Astrocyte (in vitro differentiated cells and primary cell): ENCODE measurements at regions not wholly inside any gene's neighbourhood (a gene's known extent, or its start where the extent isn't known, plus 50 kb on each side); places are given as distances from the start of the nearest gene placed in this dataset.
"Not testable (repeated sequence)": the region's sequence is repeated elsewhere in the genome, so short reads cannot be mapped to it uniquely, and the experiment has no call there.

Experiments used
- DNase-seq: peaks from one replicate; pipeline ENCODE4 v3.0.0-alpha.2; 2010; ENCODE audit warnings: low read depth
- FAIRE-seq: peaks from 2 replicates; lab custom pipeline; 2011; peaks lifted over from hg19 to GRCh38; lab: Jason Lieb, UNC
- H2AFZ ChIP-seq: 2 replicates; pipeline ENCODE4 v1.6.0; 2012; ENCODE audit warnings: low read depth, low read length, inconsistent platforms
- H3K27ac ChIP-seq: 2 replicates; pipeline ENCODE4 v1.5.1; 2011; ENCODE audit warnings: low read depth, low read length, inconsistent platforms
- H3K27me3 ChIP-seq: 2 replicates; pipeline ENCODE4 v1.6.0; 2011; ENCODE audit warnings: low read length, inconsistent platforms; ENCODE audit not compliant: insufficient read depth
- H3K36me3 ChIP-seq: 2 replicates; pipeline ENCODE4 v1.5.1; 2011; ENCODE audit warnings: low read length, inconsistent platforms; ENCODE audit not compliant: insufficient read depth
- H3K4me1 ChIP-seq: 2 replicates; pipeline ENCODE4 v1.5.1; 2011; ENCODE audit warnings: low read length, inconsistent platforms; ENCODE audit not compliant: insufficient read depth
- H3K4me2 ChIP-seq: 2 replicates; pipeline ENCODE4 v1.6.0; 2012; ENCODE audit warnings: low read length, inconsistent platforms
- H3K4me3 ChIP-seq: 2 replicates; pipeline ENCODE4 v1.5.1; 2011; ENCODE audit warnings: low read depth, mild to moderate bottlenecking, low read length, inconsistent platforms; ENCODE audit not compliant: insufficient read depth
- H3K79me2 ChIP-seq: 2 replicates; pipeline ENCODE4 v1.6.0; 2012; ENCODE audit warnings: mild to moderate bottlenecking, low read length, inconsistent platforms; ENCODE audit not compliant: insufficient read depth
- H3K9ac ChIP-seq: 2 replicates; pipeline ENCODE4 v1.6.0; 2012; ENCODE audit warnings: mild to moderate bottlenecking, low read length, inconsistent platforms
- H3K9me3 ChIP-seq: 2 replicates; pipeline ENCODE4 v1.5.1; 2012; ENCODE audit warnings: low read depth, mild to moderate bottlenecking, low read length, inconsistent platforms; ENCODE audit not compliant: insufficient read depth
- H4K20me1 ChIP-seq: 2 replicates; pipeline ENCODE4 v1.6.0; 2012; ENCODE audit warnings: low read length, inconsistent platforms; ENCODE audit not compliant: insufficient read depth
- H3K27ac Mint-ChIP-seq: one replicate; pipeline ENCODE4 v1.8.0; 2021; ENCODE audit warnings: mild to moderate bottlenecking, mixed read lengths; ENCODE audit not compliant: unreplicated experiment
- H3K27me3 Mint-ChIP-seq: one replicate; pipeline ENCODE4 v1.8.0; 2021; ENCODE audit warnings: low read depth, mixed read lengths; ENCODE audit not compliant: unreplicated experiment
- H3K36me3 Mint-ChIP-seq: one replicate; pipeline ENCODE4 v1.8.0; 2021; ENCODE audit warnings: low read depth, mixed read lengths; ENCODE audit not compliant: unreplicated experiment
- H3K4me1 Mint-ChIP-seq: one replicate; pipeline ENCODE4 v1.8.0; 2021; ENCODE audit warnings: low read depth, mixed read lengths; ENCODE audit not compliant: unreplicated experiment
- H3K4me3 Mint-ChIP-seq: one replicate; pipeline ENCODE4 v1.8.0; 2021; ENCODE audit warnings: mild to moderate bottlenecking, moderate library complexity, mixed read lengths; ENCODE audit not compliant: unreplicated experiment
- H3K9me3 Mint-ChIP-seq: one replicate; pipeline ENCODE4 v1.8.0; 2021; ENCODE audit warnings: mild to moderate bottlenecking, mixed read lengths; ENCODE audit not compliant: unreplicated experiment

DNA sequence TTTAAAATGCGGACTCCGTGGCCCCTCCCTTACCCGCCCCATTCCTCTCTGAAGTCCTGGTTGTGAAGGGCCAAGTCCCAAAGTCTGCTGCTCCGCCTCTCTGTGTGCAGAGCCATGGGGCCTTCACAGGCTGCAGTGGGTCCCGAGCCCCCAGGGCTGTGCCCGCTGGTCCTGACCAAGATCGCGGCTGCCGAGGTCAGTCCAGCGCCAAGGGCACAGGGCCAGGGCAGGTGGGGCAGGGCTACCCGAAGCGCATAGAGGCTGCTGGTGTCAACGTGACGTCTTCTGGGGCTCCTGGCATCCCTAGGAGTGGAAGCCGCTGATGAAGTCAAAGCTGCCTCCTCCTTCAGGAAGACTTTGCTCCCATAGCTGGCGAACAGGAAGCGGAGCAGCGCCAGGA lies 858.8 kb downstream of the TUBA3C start:
- H3K4me2 ChIP-seq, H3K9me3 ChIP-seq, FAIRE-seq, H3K27ac Mint-ChIP-seq, H4K20me1 ChIP-seq, H3K79me2 ChIP-seq, DNase-seq, H3K4me3 ChIP-seq, H3K4me1 Mint-ChIP-seq, H3K27ac ChIP-seq, H3K9ac ChIP-seq, H3K27me3 ChIP-seq, H3K9me3 Mint-ChIP-seq, H3K4me1 ChIP-seq, H3K27me3 Mint-ChIP-seq, H3K36me3 Mint-ChIP-seq, H3K4me3 Mint-ChIP-seq, H2AFZ ChIP-seq, H3K36me3 ChIP-seq: not testable (repeated sequence)

DNA sequence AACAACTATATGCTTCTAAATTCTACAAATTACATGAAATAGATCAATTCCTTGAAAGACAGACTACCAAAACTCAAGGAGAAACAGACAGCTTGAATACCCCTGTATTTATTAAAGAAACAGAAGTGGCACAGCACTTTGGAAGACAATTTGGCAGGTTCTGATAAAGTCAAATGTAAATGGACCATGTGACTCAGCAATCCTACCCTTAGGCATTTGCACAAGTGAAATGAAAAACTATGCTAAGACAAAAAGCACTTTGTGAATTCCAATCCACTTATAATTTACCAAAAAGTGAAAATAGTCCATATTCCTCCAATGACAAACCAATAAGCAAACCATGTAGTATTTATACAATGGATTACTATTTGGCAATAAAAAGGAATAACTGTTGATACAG lies 862.0 kb downstream of the TUBA3C start:
- not testable (repeated sequence) for H3K27ac ChIP-seq, FAIRE-seq, H3K4me2 ChIP-seq, H3K9ac ChIP-seq, H3K4me3 ChIP-seq, H3K79me2 ChIP-seq, H3K36me3 ChIP-seq, H3K4me3 Mint-ChIP-seq, H3K9me3 ChIP-seq, H3K27me3 Mint-ChIP-seq, H3K27me3 ChIP-seq, H3K4me1 Mint-ChIP-seq, H3K27ac Mint-ChIP-seq, H4K20me1 ChIP-seq, H3K4me1 ChIP-seq, H3K9me3 Mint-ChIP-seq, H2AFZ ChIP-seq, DNase-seq, H3K36me3 Mint-ChIP-seq

GRCh38 chr13:18303240-18303813 lies 878.3 kb downstream of the TUBA3C start:
- not testable (repeated sequence) for H3K4me3 ChIP-seq, FAIRE-seq, H3K27ac ChIP-seq, H3K36me3 ChIP-seq, H3K9ac ChIP-seq, DNase-seq, H3K36me3 Mint-ChIP-seq, H2AFZ ChIP-seq, H3K4me2 ChIP-seq, H3K79me2 ChIP-seq, H3K4me1 Mint-ChIP-seq, H3K27ac Mint-ChIP-seq, H4K20me1 ChIP-seq, H3K9me3 Mint-ChIP-seq, H3K27me3 Mint-ChIP-seq, H3K4me1 ChIP-seq, H3K27me3 ChIP-seq, H3K4me3 Mint-ChIP-seq, H3K9me3 ChIP-seq

GRCh38 chr13:18300968-18301367 lies 880.7 kb downstream of the TUBA3C start:
- peaks cover 12% of the 10 kb centered on the region for H3K9me3 Mint-ChIP-seq
- H3K36me3 Mint-ChIP-seq, FAIRE-seq, H3K9ac ChIP-seq, H3K4me2 ChIP-seq, H3K27ac Mint-ChIP-seq, H3K4me1 ChIP-seq, H3K36me3 ChIP-seq, H3K27me3 ChIP-seq, H3K9me3 ChIP-seq, H3K4me1 Mint-ChIP-seq, H2AFZ ChIP-seq, H3K79me2 ChIP-seq, H3K27me3 Mint-ChIP-seq, H3K4me3 Mint-ChIP-seq, H3K27ac ChIP-seq, H3K4me3 ChIP-seq, H4K20me1 ChIP-seq, DNase-seq: not testable (repeated sequence)

DNA sequence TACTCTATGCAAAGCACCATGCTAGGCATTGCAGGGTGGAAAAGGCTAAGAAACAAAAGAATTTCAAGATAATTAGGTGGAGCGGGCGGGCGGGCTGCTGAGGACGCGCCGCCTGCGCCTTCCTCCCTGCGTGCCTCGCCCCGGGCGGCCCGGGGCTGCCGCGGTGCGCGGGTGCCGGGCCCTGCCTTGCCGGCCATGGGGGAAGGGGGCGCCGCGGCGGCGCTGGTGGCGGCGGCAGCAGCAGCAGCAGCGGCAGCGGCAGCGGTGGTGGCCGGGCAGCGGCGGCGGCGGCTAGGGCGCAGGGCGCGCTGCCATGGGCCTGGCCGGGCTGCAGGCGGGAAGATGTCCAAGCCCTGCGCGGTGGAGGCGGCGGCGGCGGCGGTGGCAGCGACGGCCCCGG lies 884.3 kb downstream of the TUBA3C start:
- H3K9me3 Mint-ChIP-seq, H3K36me3 ChIP-seq, H3K4me2 ChIP-seq, H3K79me2 ChIP-seq, FAIRE-seq, H3K9me3 ChIP-seq, H4K20me1 ChIP-seq, H3K4me1 Mint-ChIP-seq, H3K27ac Mint-ChIP-seq, H3K27me3 Mint-ChIP-seq, H3K27ac ChIP-seq, H2AFZ ChIP-seq, H3K9ac ChIP-seq, H3K4me1 ChIP-seq, H3K27me3 ChIP-seq, H3K36me3 Mint-ChIP-seq, H3K4me3 ChIP-seq, H3K4me3 Mint-ChIP-seq, DNase-seq: not testable (repeated sequence)

- not testable (repeated sequence) for H3K36me3 ChIP-seq, H3K4me1 Mint-ChIP-seq, H3K9ac ChIP-seq, H3K4me3 Mint-ChIP-seq, H3K4me3 ChIP-seq, H3K9me3 ChIP-seq, H3K27me3 Mint-ChIP-seq, H2AFZ ChIP-seq, FAIRE-seq, H3K27me3 ChIP-seq, H4K20me1 ChIP-seq, H3K4me1 ChIP-seq, H3K79me2 ChIP-seq, H3K27ac Mint-ChIP-seq, H3K4me2 ChIP-seq, H3K36me3 Mint-ChIP-seq, H3K27ac ChIP-seq, DNase-seq, H3K9me3 Mint-ChIP-seq
These were observed 885.0 kb downstream of the TUBA3C start for GRCh38 chr13:18296617-18297016.
